IMR-90 (cell line): ENCODE measurements at regions not wholly inside any gene's neighbourhood (a gene's known extent, or its start where the extent isn't known, plus 50 kb on each side); places are given as distances from the start of the nearest gene placed in this dataset.

Source experiments
- CEBPB ChIP-seq: IDR thresholded peaks from 2 replicates; pipeline ENCODE4 v1.6.1; 2012; ENCODE audit warnings: low read depth, low read length, improper control_type of control experiment
- FOS ChIP-seq: fragments of 150-350 bp; IDR thresholded peaks from 2 replicates; pipeline ENCODE4 v1.6.1; 2016; ENCODE audit warnings: low read depth, low read length
- POLR2A ChIP-seq: IDR thresholded peaks from 2 replicates; pipeline ENCODE4 v1.6.1; 2012; ENCODE audit warnings: mild to moderate bottlenecking, low read depth, low read length
- RAD21 ChIP-seq: IDR thresholded peaks from 2 replicates; pipeline ENCODE4 v1.6.1; 2012; ENCODE audit warnings: low read length, improper control_type of control experiment
- RCOR1 ChIP-seq: IDR thresholded peaks from 2 replicates; pipeline ENCODE4 v1.6.1; 2012; ENCODE audit warnings: mild to moderate bottlenecking, low read length, improper control_type of control experiment; ENCODE audit not compliant: insufficient replicate concordance
- RFX5 ChIP-seq: IDR thresholded peaks from 2 replicates; pipeline ENCODE4 v1.8.0; 2012; ENCODE audit warnings: low read depth, mild to moderate bottlenecking, low read length, moderate library complexity
- TF ChIP-seq, protein P1 (sequence below): conservative IDR thresholded peaks from 2 replicates; pipeline ENCODE4 v1.5.1; 2012; ENCODE audit warnings: mild to moderate bottlenecking, low read depth, low read length, improper control_type of control experiment
- TF ChIP-seq, protein P2 (sequence below): fragments of 150-350 bp; IDR thresholded peaks from 2 replicates; pipeline ENCODE4 v1.6.1; 2016; ENCODE audit warnings: low read depth, mild to moderate bottlenecking, low read length, moderate library complexity, borderline replicate concordance
- TF ChIP-seq, protein P3 (sequence below): fragments of 150-350 bp; IDR thresholded peaks from 2 replicates; pipeline ENCODE4 v1.6.1; 2017; ENCODE audit warnings: mild to moderate bottlenecking, antibody characterized with exemption, low read length, low read depth

DNA sequence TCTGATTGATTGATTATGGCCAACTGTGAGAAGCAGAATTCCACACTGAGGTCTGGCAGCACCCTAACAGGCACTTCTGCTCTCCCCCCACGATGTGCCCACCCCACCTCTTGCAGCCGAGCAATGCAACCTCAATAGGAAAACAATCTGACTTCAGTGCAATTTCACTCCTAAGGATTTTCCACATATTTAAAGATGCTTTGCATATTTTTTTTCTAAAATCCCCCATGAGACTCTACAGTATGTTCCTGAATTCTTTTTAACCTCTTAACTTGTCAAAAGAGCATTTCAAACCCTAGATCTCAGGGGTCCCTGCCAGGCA, 243.1 kb downstream of the AUH start:
- TF ChIP-seq RCOR1 = no peak
- no peak for TF ChIP-seq POLR2A
- no peak for TF ChIP-seq FOS
- TF ChIP-seq, protein P1, sequence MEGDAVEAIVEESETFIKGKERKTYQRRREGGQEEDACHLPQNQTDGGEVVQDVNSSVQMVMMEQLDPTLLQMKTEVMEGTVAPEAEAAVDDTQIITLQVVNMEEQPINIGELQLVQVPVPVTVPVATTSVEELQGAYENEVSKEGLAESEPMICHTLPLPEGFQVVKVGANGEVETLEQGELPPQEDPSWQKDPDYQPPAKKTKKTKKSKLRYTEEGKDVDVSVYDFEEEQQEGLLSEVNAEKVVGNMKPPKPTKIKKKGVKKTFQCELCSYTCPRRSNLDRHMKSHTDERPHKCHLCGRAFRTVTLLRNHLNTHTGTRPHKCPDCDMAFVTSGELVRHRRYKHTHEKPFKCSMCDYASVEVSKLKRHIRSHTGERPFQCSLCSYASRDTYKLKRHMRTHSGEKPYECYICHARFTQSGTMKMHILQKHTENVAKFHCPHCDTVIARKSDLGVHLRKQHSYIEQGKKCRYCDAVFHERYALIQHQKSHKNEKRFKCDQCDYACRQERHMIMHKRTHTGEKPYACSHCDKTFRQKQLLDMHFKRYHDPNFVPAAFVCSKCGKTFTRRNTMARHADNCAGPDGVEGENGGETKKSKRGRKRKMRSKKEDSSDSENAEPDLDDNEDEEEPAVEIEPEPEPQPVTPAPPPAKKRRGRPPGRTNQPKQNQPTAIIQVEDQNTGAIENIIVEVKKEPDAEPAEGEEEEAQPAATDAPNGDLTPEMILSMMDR = no peak
- TF ChIP-seq CEBPB = no peak
- no peak for TF ChIP-seq RAD21
- TF ChIP-seq RFX5 = no peak
- TF ChIP-seq, protein P2, sequence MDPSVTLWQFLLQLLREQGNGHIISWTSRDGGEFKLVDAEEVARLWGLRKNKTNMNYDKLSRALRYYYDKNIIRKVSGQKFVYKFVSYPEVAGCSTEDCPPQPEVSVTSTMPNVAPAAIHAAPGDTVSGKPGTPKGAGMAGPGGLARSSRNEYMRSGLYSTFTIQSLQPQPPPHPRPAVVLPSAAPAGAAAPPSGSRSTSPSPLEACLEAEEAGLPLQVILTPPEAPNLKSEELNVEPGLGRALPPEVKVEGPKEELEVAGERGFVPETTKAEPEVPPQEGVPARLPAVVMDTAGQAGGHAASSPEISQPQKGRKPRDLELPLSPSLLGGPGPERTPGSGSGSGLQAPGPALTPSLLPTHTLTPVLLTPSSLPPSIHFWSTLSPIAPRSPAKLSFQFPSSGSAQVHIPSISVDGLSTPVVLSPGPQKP = no peak
- TF ChIP-seq, protein P3, sequence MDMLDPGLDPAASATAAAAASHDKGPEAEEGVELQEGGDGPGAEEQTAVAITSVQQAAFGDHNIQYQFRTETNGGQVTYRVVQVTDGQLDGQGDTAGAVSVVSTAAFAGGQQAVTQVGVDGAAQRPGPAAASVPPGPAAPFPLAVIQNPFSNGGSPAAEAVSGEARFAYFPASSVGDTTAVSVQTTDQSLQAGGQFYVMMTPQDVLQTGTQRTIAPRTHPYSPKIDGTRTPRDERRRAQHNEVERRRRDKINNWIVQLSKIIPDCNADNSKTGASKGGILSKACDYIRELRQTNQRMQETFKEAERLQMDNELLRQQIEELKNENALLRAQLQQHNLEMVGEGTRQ = no peak
